IPS-18c (cell line): ENCODE measurements at regions not wholly inside any gene's neighbourhood (a gene's known extent, or its start where the extent isn't known, plus 50 kb on each side); places are given as distances from the start of the nearest gene placed in this dataset.

Source experiments
- H3K4me3 ChIP-seq: 2 replicates; pipeline ENCODE4 v1.7.0; 2013; ENCODE audit warnings: low read depth, mild to moderate bottlenecking, low read length, moderate library complexity; ENCODE audit not compliant: insufficient read depth
- H3K9me3 ChIP-seq: one replicate; pipeline ENCODE4 v1.6.1; 2013; ENCODE audit warnings: mild to moderate bottlenecking, low read length, moderate library complexity; ENCODE audit not compliant: control insufficient read depth, insufficient read depth

- H3K4me3 ChIP-seq, result no peak overlapping the region
- H3K9me3 ChIP-seq, result no peaks in the 10 kb centered on the region
These were observed 75.0 kb downstream of the KCNRG start for GRCh38 chr13:50090211-50090610.

- Histone ChIP-seq H3K4me3 (no peak overlapping the region), H3K9me3 (peaks cover 4% of the 10 kb centered on the region)
These were observed 79.5 kb downstream of the KCNRG start for GRCh38 chr13:50094615-50095293.

GRCh38 chr13:50098693-50099092 is 83.4 kb downstream of the KCNRG start:
- Histone ChIP-seq H3K4me3 (no peak overlapping the region), H3K9me3 (peaks cover 4% of the 10 kb centered on the region)

GRCh38 chr13:50099473-50099872 is 84.2 kb downstream of the KCNRG start:
- peaks cover 4% of the 10 kb centered on the region for H3K9me3 ChIP-seq
- H3K4me3 ChIP-seq, result no peak overlapping the region

GRCh38 chr13:50101590-50101989 is 86.3 kb downstream of the KCNRG start:
- no peak overlapping the region for H3K4me3 ChIP-seq
- H3K9me3 ChIP-seq, result peaks cover 4% of the 10 kb centered on the region

- H3K9me3 ChIP-seq, result peaks cover 2% of the 10 kb centered on the region
- H3K4me3 ChIP-seq, result no peak overlapping the region
These were observed 89.2 kb downstream of the KCNRG start for GRCh38 chr13:50104493-50104892.

- H3K9me3 ChIP-seq, result no peaks in the 10 kb centered on the region
- no peak overlapping the region for H3K4me3 ChIP-seq
These were observed 91.3 kb downstream of the KCNRG start for GRCh38 chr13:50106559-50106958.

- H3K4me3 ChIP-seq, result no peak overlapping the region
- no peaks in the 10 kb centered on the region for H3K9me3 ChIP-seq
These were observed 92.0 kb downstream of the KCNRG start for GRCh38 chr13:50107205-50107604.

GRCh38 chr13:50114961-50115360 is 99.7 kb downstream of the KCNRG start:
- no peaks in the 10 kb centered on the region for H3K9me3 ChIP-seq
- H3K4me3 ChIP-seq, result no peak overlapping the region

GRCh38 chr13:50115695-50116094 is 100.5 kb downstream of the KCNRG start:
- Histone ChIP-seq H3K4me3 (no peak overlapping the region), H3K9me3 (no peaks in the 10 kb centered on the region)

- no peaks in the 10 kb centered on the region for H3K9me3 ChIP-seq
- no peak overlapping the region for H3K4me3 ChIP-seq
These were observed 101.3 kb downstream of the KCNRG start for GRCh38 chr13:50116430-50116973.

GRCh38 chr13:50119591-50119990 is 104.3 kb downstream of the KCNRG start:
- Histone ChIP-seq H3K9me3 (peaks cover 3% of the 10 kb centered on the region), H3K4me3 (no peak overlapping the region)

- no peak overlapping the region for H3K4me3 ChIP-seq
These were observed 107.2 kb downstream of the KCNRG start for GRCh38 chr13:50122455-50122854.

GRCh38 chr13:50123002-50123401 is 107.8 kb downstream of the KCNRG start:
- Histone ChIP-seq H3K9me3 (peaks cover 3% of the 10 kb centered on the region), H3K4me3 (no peak overlapping the region)

More at GRCh38 chr13:50122455-50122854, 107.2 kb downstream of the KCNRG start:
- H3K9me3 ChIP-seq, result peaks cover 3% of the 10 kb centered on the region

GRCh38 chr13:50123515-50123861 is 108.2 kb downstream of the KCNRG start:
- H3K4me3 ChIP-seq, result peak overlapping the region; percentile 90
- H3K9me3 ChIP-seq, result peaks cover 3% of the 10 kb centered on the region

GRCh38 chr13:50123862-50124535 is 108.8 kb downstream of the KCNRG start:
- peaks cover 3% of the 10 kb centered on the region for H3K9me3 ChIP-seq

GRCh38 chr13:50124536-50125303 is 109.5 kb downstream of the KCNRG start:
- Histone ChIP-seq H3K4me3 (peak overlapping the region; percentile 90), H3K9me3 (peaks cover 5% of the 10 kb centered on the region)

More at GRCh38 chr13:50123862-50124535, 108.8 kb downstream of the KCNRG start:
- H3K4me3 ChIP-seq, result peak overlapping the region; percentile 90

GRCh38 chr13:50125304-50125553 is 110.0 kb downstream of the KCNRG start:
- Histone ChIP-seq H3K9me3 (peaks cover 6% of the 10 kb centered on the region), H3K4me3 (peak overlapping the region; percentile 90)
